Tibial nerve (tissue), 4 donors: ENCODE measurements at regions not wholly inside any gene's neighbourhood (a gene's known extent, or its start where the extent isn't known, plus 50 kb on each side); places are given as distances from the start of the nearest gene placed in this dataset.

Experiments
- EP300 ChIP-seq, 2 donors: sonication (generic); formaldehyde crosslinking; IDR thresholded peaks; one replicate each; pipeline ENCODE4 v1.6.1; 2017; ENCODE audit warnings: antibody characterized with exemption in 2 of 2, mild to moderate bottlenecking in 1 of 2
- POLR2A ChIP-seq, 2 donors: fragments of 450-650 bp; IDR thresholded peaks; one replicate each; pipeline ENCODE4 v1.6.1; 2017; ENCODE audit warnings: antibody characterized with exemption in 2 of 2, mild to moderate bottlenecking in 2 of 2, moderate library complexity in 2 of 2
- TF ChIP-seq, protein P1 (sequence below), 5 experiments: fragments of 200-600 bp in 3 of 5; fragments of 450-650 bp in 2 of 5; sonication (generic) in 3 of 5; IDR thresholded peaks; one replicate each; pipeline ENCODE4 v1.5.1; 2016 to 2019; ENCODE audit warnings: antibody characterized with exemption in 5 of 5, mild to moderate bottlenecking in 3 of 5, moderate library complexity in 2 of 5

DNA sequence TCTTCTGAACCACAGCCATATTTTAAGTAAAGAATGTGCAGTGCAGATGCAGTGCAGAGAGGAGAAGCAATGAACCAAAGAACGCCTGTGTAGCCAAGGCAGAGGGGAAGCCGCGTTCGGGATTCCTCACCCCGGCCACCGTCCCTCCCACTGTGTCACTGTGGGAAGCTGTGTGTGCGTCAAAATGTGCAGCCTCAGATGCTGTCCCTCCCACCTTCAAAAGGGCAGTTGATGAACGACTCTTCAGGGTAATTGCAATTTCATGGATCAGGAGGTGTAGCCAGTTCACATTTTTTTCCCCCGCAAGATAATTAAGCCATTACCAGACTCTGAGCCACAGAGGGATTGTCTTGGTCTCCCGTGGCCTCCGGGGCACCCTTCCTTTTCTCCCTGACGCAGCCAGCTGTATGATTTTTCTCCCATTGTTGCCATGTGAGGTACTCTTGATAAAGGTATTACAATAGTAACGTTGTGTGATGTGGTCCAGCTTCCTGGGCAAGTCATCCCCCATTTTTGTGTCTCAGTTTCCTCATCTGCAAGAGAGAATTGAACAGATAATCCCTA is 190.0 kb downstream of the FOXL1 start:
- TF ChIP-seq, protein P1, sequence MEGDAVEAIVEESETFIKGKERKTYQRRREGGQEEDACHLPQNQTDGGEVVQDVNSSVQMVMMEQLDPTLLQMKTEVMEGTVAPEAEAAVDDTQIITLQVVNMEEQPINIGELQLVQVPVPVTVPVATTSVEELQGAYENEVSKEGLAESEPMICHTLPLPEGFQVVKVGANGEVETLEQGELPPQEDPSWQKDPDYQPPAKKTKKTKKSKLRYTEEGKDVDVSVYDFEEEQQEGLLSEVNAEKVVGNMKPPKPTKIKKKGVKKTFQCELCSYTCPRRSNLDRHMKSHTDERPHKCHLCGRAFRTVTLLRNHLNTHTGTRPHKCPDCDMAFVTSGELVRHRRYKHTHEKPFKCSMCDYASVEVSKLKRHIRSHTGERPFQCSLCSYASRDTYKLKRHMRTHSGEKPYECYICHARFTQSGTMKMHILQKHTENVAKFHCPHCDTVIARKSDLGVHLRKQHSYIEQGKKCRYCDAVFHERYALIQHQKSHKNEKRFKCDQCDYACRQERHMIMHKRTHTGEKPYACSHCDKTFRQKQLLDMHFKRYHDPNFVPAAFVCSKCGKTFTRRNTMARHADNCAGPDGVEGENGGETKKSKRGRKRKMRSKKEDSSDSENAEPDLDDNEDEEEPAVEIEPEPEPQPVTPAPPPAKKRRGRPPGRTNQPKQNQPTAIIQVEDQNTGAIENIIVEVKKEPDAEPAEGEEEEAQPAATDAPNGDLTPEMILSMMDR (IDR thresholded peaks at IDR 0.05): no peak
- TF ChIP-seq POLR2A (IDR thresholded peaks at IDR 0.05) (no peak), EP300 (IDR thresholded peaks at IDR 0.05) (no peak)
